ENCODE measurements at regions not wholly inside any gene's neighbourhood (a gene's known extent, or its start where the extent isn't known, plus 50 kb on each side); places are given as distances from the start of the nearest gene placed in this dataset.

- DNase-seq (ENCODE audit: low read depth) = no peak
- no peak overlapping the region for H3K4me3 ChIP-seq (ENCODE audit: low read depth, low read length)
Measured at GRCh38 chr3:6088433-6088832, 772.5 kb upstream of the GRM7 start.

GRCh38 chr3:6089780-6090179, 771.1 kb upstream of the GRM7 start:
- no peak overlapping the region for H3K4me3 ChIP-seq (ENCODE audit: low read depth, low read length)
- DNase-seq (ENCODE audit: low read depth) = no peak

GRCh38 chr3:6091262-6091661, 769.7 kb upstream of the GRM7 start:
- no peak overlapping the region for H3K4me3 ChIP-seq (ENCODE audit: low read depth, low read length)
- DNase-seq (ENCODE audit: low read depth) = no peak

GRCh38 chr3:6095006-6095405, 765.9 kb upstream of the GRM7 start:
- no peak for DNase-seq (ENCODE audit: low read depth)
- no peak overlapping the region for H3K4me3 ChIP-seq (ENCODE audit: low read depth, low read length)

GRCh38 chr3:6097021-6097420, 763.9 kb upstream of the GRM7 start:
- no peak overlapping the region for H3K4me3 ChIP-seq (ENCODE audit: low read depth, low read length)
- DNase-seq (ENCODE audit: low read depth) = no peak

- no peak overlapping the region for H3K4me3 ChIP-seq (ENCODE audit: low read depth, low read length)
- no peak for DNase-seq (ENCODE audit: low read depth)
Measured at GRCh38 chr3:6097556-6097955, 763.4 kb upstream of the GRM7 start.

GRCh38 chr3:6098516-6099157, 762.3 kb upstream of the GRM7 start:
- H3K4me3 ChIP-seq (ENCODE audit: low read depth, low read length) = no peak overlapping the region
- DNase-seq (ENCODE audit: low read depth) = no peak

GRCh38 chr3:6099458-6100075, 761.3 kb upstream of the GRM7 start:
- DNase-seq (ENCODE audit: low read depth) = no peak
- H3K4me3 ChIP-seq (ENCODE audit: low read depth, low read length) = no peak overlapping the region

- H3K4me3 ChIP-seq (ENCODE audit: low read depth, low read length) = no peak overlapping the region
- DNase-seq (ENCODE audit: low read depth) = no peak
Measured at GRCh38 chr3:6105187-6105586, 755.7 kb upstream of the GRM7 start.

- no peak for DNase-seq (ENCODE audit: low read depth)
- H3K4me3 ChIP-seq (ENCODE audit: low read depth, low read length) = no peak overlapping the region
Measured at GRCh38 chr3:6108957-6109356, 752.0 kb upstream of the GRM7 start.

- H3K4me3 ChIP-seq (ENCODE audit: low read depth, low read length) = no peak overlapping the region
- no peak for DNase-seq (ENCODE audit: low read depth)
Measured at GRCh38 chr3:6110451-6110850, 750.5 kb upstream of the GRM7 start.

- H3K4me3 ChIP-seq (ENCODE audit: low read depth, low read length) = no peak overlapping the region
Measured at GRCh38 chr3:6112546-6112945, 748.4 kb upstream of the GRM7 start.

GRCh38 chr3:6113338-6113737, 747.6 kb upstream of the GRM7 start:
- H3K4me3 ChIP-seq (ENCODE audit: low read depth, low read length) = no peak overlapping the region
- no peak for DNase-seq (ENCODE audit: low read depth)

More at GRCh38 chr3:6112546-6112945, 748.4 kb upstream of the GRM7 start:
- no peak for DNase-seq (ENCODE audit: low read depth)

- DNase-seq (ENCODE audit: low read depth) = no peak
- no peak overlapping the region for H3K4me3 ChIP-seq (ENCODE audit: low read depth, low read length)
Measured at GRCh38 chr3:6119367-6119766, 741.5 kb upstream of the GRM7 start.

GRCh38 chr3:6120786-6121185, 740.1 kb upstream of the GRM7 start:
- H3K4me3 ChIP-seq (ENCODE audit: low read depth, low read length) = no peak overlapping the region
- no peak for DNase-seq (ENCODE audit: low read depth)

GRCh38 chr3:6124875-6125274, 736.0 kb upstream of the GRM7 start:
- DNase-seq (ENCODE audit: low read depth) = no peak
- H3K4me3 ChIP-seq (ENCODE audit: low read depth, low read length) = no peak overlapping the region

GRCh38 chr3:6125520-6125919, 735.4 kb upstream of the GRM7 start:
- no peak overlapping the region for H3K4me3 ChIP-seq (ENCODE audit: low read depth, low read length)
- no peak for DNase-seq (ENCODE audit: low read depth)

GRCh38 chr3:6132684-6133432, 728.1 kb upstream of the GRM7 start:
- no peak overlapping the region for H3K4me3 ChIP-seq (ENCODE audit: low read depth, low read length)
- no peak for DNase-seq (ENCODE audit: low read depth)

GRCh38 chr3:6142707-6143106, 718.2 kb upstream of the GRM7 start:
- no peak for DNase-seq (ENCODE audit: low read depth)
- H3K4me3 ChIP-seq (ENCODE audit: low read depth, low read length) = no peak overlapping the region

GRCh38 chr3:6147883-6148282, 713.0 kb upstream of the GRM7 start:
- no peak overlapping the region for H3K4me3 ChIP-seq (ENCODE audit: low read depth, low read length)
- DNase-seq (ENCODE audit: low read depth) = no peak
